Calu3 (cell line): ENCODE measurements at regions not wholly inside any gene's neighbourhood (a gene's known extent, or its start where the extent isn't known, plus 50 kb on each side); places are given as distances from the start of the nearest gene placed in this dataset.

Experiments
- BruUV-seq: library from RNA; stranded (reverse); fragments of 400-500 nt; replicated peaks from 2 replicates; lab custom pipeline; 2021; lab: Mats Ljungman, UMichigan
- CTCF ChIA-PET: fragments of 300-600 bp; sonication (Branson Sonifier 250); formaldehyde crosslinking; loops from one replicate; lab custom pipeline; 2022; ENCODE audit warnings: antibody characterized with exemption; lab: Charles Lee
- DNase-seq: peaks from one replicate; pipeline ENCODE4 v3.0.0; 2022
- H3K27ac Mint-ChIP-seq: one replicate; pipeline ENCODE4 v1.8.0; 2022; ENCODE audit warnings: mixed read lengths; ENCODE audit not compliant: unreplicated experiment
- H3K27me3 Mint-ChIP-seq: one replicate; pipeline ENCODE4 v1.8.0; 2022; ENCODE audit warnings: mixed read lengths; ENCODE audit not compliant: unreplicated experiment
- H3K36me3 Mint-ChIP-seq: one replicate; pipeline ENCODE4 v1.8.0; 2022; ENCODE audit warnings: mild to moderate bottlenecking, moderate library complexity, mixed read lengths; ENCODE audit not compliant: insufficient read depth, unreplicated experiment
- H3K4me1 Mint-ChIP-seq: one replicate; pipeline ENCODE4 v1.8.0; 2022; ENCODE audit warnings: mild to moderate bottlenecking, low read depth, mixed read lengths; ENCODE audit not compliant: unreplicated experiment
- H3K4me3 Mint-ChIP-seq: one replicate; pipeline ENCODE4 v1.8.0; 2022; ENCODE audit warnings: mild to moderate bottlenecking, low read depth, moderate library complexity, mixed read lengths; ENCODE audit not compliant: unreplicated experiment
- H3K9me3 Mint-ChIP-seq: one replicate; pipeline ENCODE4 v1.8.0; 2022; ENCODE audit warnings: low read depth, mixed read lengths; ENCODE audit not compliant: unreplicated experiment
- CTCF ChIP-seq: fragments of 200-600 bp; IDR thresholded peaks from one replicate; pipeline ENCODE4 v1.8.0; 2022; ENCODE audit warnings: antibody characterized with exemption; ENCODE audit not compliant: unreplicated experiment
- intact Hi-C: fragments of 100-400 bp; cut with micrococcal nuclease; formaldehyde crosslinking; loops from one replicate; pipeline ENCODE4 v1.10.0; 2022; ENCODE audit not compliant: unreplicated experiment

DNA sequence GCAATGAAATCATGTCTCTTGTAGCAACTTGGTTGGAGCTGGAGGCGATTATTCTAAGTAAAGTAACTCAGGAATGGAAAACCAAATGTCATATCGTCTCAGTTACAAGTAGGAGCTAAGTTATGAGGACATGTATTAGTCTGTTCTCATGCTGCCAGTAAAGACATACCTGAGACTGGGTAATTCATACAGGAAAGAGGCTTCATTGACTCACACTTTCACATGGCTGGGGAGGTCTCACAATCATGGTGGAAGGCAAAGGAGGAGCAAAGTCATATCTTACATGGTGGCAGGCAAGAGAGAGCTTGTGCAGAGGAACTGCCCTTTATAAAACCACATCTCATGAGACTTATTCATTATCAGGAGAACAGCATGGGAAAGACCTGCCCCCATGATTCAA is 370.1 kb upstream of the PRKCQ start:
- H3K27ac Mint-ChIP-seq, result no peak overlapping the region
- H3K4me3 Mint-ChIP-seq, result no peak overlapping the region
- CTCF ChIA-PET, result interaction anchor here (0.7 kb wide), 1 partner anchor 216 kb away, joined by 3 read pairs; no protein-coding TSS in a partner anchor
- no peak for TF ChIP-seq CTCF
- no peaks in the 10 kb centered on the region for H3K36me3 Mint-ChIP-seq
- no peaks in the 10 kb centered on the region for H3K4me1 Mint-ChIP-seq
- intact Hi-C loops, result no loop called here
- BruUV-seq, result no TSS peak
- DNase-seq, result no peak
- H3K9me3 Mint-ChIP-seq, result no peaks in the 10 kb centered on the region
- peaks cover 67% of the 10 kb centered on the region for H3K27me3 Mint-ChIP-seq

GRCh38 chr10:6944436-6944835 is 364.4 kb upstream of the PRKCQ start:
- peaks cover 94% of the 10 kb centered on the region for H3K27me3 Mint-ChIP-seq
- no peaks in the 10 kb centered on the region for H3K9me3 Mint-ChIP-seq
- DNase-seq, result no peak
- TF ChIP-seq CTCF, result no peak
- intact Hi-C loops, result no loop called here
- CTCF ChIA-PET, result no interaction called here
- H3K4me3 Mint-ChIP-seq, result no peak overlapping the region
- H3K27ac Mint-ChIP-seq, result no peak overlapping the region
- no TSS peak for BruUV-seq
- no peaks in the 10 kb centered on the region for H3K4me1 Mint-ChIP-seq
- no peaks in the 10 kb centered on the region for H3K36me3 Mint-ChIP-seq

DNA sequence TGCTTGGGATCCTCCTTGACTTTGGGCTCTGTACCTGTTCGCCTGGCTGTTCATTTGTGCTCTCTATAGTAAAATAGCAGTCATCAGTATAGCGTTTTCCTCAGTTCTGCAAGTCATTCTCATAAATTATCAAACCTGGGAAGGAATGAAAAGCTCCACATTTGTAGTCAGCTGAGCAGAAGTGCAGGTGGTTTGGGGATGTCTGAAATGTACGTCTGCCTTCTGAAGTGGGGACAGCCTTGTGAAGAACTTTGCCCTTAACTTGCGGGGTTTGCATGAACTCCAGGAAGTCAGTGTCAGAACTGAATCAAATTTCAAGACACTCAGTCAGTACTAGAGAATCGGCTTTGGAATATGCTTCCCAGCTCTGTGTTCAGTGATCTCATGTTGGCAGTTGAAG is 358.3 kb upstream of the PRKCQ start:
- Mint-ChIP-seq H3K36me3 (no peaks in the 10 kb centered on the region), H3K4me3 (no peak overlapping the region)
- intact Hi-C loops, result no loop called here

GRCh38 chr10:6936931-6937330 is 356.9 kb upstream of the PRKCQ start:
- H3K36me3 Mint-ChIP-seq, result no peaks in the 10 kb centered on the region
- no peak for DNase-seq
- CTCF ChIA-PET, result interaction anchor here (0.9 kb wide), 1 partner anchor 382 kb away, joined by 3 read pairs; no protein-coding TSS in a partner anchor
- H3K9me3 Mint-ChIP-seq, result no peaks in the 10 kb centered on the region
- H3K27me3 Mint-ChIP-seq, result peaks cover 64% of the 10 kb centered on the region
- no peak for TF ChIP-seq CTCF
- intact Hi-C loops, result no loop called here
- no peaks in the 10 kb centered on the region for H3K4me1 Mint-ChIP-seq
- BruUV-seq, result no TSS peak
- no peak overlapping the region for H3K4me3 Mint-ChIP-seq
- H3K27ac Mint-ChIP-seq, result no peak overlapping the region

More for the DNA sequence above, 358.3 kb upstream of the PRKCQ start:
- H3K9me3 Mint-ChIP-seq, result no peaks in the 10 kb centered on the region
- no TSS peak for BruUV-seq
- CTCF ChIA-PET, result no interaction called here
- no peaks in the 10 kb centered on the region for H3K4me1 Mint-ChIP-seq
- no peak for TF ChIP-seq CTCF
- peaks cover 70% of the 10 kb centered on the region for H3K27me3 Mint-ChIP-seq
- DNase-seq, result no peak
- no peak overlapping the region for H3K27ac Mint-ChIP-seq
